ENCODE measurements at regions not wholly inside any gene's neighbourhood (a gene's known extent, or its start where the extent isn't known, plus 50 kb on each side); places are given as distances from the start of the nearest gene placed in this dataset.

DNA sequence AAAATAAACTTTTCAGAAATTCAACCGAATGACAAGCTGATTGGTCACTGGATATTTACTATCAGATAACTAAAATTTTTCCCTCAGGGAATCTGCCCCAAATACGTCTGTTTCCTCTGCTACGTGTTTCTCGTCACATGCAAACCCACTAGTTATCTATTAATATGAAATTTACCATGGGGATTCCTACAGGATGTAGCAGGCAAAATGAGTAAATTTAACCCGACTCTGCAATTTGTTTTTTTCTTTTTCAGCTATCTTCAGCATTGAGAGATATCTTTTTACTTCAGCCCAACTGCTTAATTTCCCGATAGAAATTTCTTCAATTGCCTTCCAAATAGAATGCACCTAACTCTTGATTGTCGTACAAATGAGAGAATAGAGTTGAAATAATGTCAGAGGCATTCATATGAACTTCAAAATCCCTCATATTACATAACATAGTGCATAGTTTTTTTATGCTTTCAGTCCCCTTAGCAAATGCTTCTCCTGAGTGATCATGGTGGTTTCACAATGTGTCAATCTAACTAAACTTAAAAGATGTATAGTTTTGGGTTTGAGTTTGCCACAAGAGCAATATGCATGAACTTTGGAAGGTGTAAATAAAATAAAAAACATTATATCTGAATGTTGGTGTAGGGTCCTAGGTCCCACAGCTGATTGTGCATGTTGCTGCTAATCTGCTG is 913.1 kb upstream of the GRIA3 start:
- in situ Hi-C loops (cut with HindIII; ENCODE audit: low pct_unique_long_range_greater_than_20kb, low sequenced_read_pairs), result no loop called here
- no peak overlapping the region for H3K4me3 ChIP-seq (ENCODE audit: low read depth in 2 of 2, low read length in 2 of 2)
- TF ChIP-seq POLR2AphosphoS5 (IDR thresholded peaks at IDR 0.05; ENCODE audit: low read depth, low read length) (no peak), TCF7L2 (IDR thresholded peaks at IDR 0.05; ENCODE audit: low read depth, low read length) (no peak), SIN3A (IDR thresholded peaks at IDR 0.05; ENCODE audit: borderline replicate concordance, insufficient read depth, low read depth, low read length) (no peak)
- TF ChIP-seq, protein P1, sequence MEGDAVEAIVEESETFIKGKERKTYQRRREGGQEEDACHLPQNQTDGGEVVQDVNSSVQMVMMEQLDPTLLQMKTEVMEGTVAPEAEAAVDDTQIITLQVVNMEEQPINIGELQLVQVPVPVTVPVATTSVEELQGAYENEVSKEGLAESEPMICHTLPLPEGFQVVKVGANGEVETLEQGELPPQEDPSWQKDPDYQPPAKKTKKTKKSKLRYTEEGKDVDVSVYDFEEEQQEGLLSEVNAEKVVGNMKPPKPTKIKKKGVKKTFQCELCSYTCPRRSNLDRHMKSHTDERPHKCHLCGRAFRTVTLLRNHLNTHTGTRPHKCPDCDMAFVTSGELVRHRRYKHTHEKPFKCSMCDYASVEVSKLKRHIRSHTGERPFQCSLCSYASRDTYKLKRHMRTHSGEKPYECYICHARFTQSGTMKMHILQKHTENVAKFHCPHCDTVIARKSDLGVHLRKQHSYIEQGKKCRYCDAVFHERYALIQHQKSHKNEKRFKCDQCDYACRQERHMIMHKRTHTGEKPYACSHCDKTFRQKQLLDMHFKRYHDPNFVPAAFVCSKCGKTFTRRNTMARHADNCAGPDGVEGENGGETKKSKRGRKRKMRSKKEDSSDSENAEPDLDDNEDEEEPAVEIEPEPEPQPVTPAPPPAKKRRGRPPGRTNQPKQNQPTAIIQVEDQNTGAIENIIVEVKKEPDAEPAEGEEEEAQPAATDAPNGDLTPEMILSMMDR (IDR thresholded peaks at IDR 0.05), result no peak
- TF ChIP-seq, protein P2, sequence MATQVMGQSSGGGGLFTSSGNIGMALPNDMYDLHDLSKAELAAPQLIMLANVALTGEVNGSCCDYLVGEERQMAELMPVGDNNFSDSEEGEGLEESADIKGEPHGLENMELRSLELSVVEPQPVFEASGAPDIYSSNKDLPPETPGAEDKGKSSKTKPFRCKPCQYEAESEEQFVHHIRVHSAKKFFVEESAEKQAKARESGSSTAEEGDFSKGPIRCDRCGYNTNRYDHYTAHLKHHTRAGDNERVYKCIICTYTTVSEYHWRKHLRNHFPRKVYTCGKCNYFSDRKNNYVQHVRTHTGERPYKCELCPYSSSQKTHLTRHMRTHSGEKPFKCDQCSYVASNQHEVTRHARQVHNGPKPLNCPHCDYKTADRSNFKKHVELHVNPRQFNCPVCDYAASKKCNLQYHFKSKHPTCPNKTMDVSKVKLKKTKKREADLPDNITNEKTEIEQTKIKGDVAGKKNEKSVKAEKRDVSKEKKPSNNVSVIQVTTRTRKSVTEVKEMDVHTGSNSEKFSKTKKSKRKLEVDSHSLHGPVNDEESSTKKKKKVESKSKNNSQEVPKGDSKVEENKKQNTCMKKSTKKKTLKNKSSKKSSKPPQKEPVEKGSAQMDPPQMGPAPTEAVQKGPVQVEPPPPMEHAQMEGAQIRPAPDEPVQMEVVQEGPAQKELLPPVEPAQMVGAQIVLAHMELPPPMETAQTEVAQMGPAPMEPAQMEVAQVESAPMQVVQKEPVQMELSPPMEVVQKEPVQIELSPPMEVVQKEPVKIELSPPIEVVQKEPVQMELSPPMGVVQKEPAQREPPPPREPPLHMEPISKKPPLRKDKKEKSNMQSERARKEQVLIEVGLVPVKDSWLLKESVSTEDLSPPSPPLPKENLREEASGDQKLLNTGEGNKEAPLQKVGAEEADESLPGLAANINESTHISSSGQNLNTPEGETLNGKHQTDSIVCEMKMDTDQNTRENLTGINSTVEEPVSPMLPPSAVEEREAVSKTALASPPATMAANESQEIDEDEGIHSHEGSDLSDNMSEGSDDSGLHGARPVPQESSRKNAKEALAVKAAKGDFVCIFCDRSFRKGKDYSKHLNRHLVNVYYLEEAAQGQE (IDR thresholded peaks at IDR 0.05; ENCODE audit: insufficient read depth in 1 of 2, low read depth in 2 of 2, low read length in 1 of 2), result no peak
- intact Hi-C loops (cut with micrococcal nuclease; ENCODE audit: unreplicated experiment), result no loop called here
- BruUV-seq (replicated peaks), result no TSS peak
- no peak for DNase-seq (ENCODE audit: low read depth, low spot score)
- H3K27me3 ChIP-seq (ENCODE audit: control insufficient read depth, insufficient read depth, low read length), result no peaks in the 10 kb centered on the region
- no peaks in the 10 kb centered on the region for H3K36me3 ChIP-seq (ENCODE audit: control insufficient read depth, insufficient read depth, low read length)
- H3K27ac ChIP-seq (ENCODE audit: low read length), result no peak overlapping the region
- H3K9me3 ChIP-seq (ENCODE audit: control insufficient read depth, insufficient read depth, low read depth, low read length), result 0 out of 2 replicates have a peak, but pooled peaks cover 4% of the 10 kb centered on the region
- POLR2A ChIA-PET, result no interaction called here
- no peaks in the 10 kb centered on the region for H3K4me1 ChIP-seq (ENCODE audit: control insufficient read depth, insufficient read depth, low read length)
- ATAC-seq, result no peak
- CTCF ChIA-PET, result no interaction called here

DNA sequence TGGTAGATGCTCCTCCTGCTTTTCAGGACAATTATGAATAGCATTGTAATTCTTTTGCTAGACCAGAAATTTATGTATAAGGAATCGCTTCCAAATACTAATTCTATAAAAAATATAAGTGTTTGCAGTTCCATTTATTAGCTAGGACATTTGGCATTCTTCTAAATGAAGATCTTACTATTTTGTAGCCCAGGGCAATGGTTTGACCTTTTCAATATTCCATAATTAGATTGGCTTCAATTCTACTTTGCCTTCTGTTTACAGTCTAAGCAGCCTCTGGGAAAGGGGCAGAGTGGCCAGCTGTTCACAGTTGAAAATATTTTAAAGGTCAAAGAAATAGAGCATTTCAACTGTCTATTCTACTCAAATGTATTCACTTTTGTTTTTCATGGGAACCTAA is 912.1 kb upstream of the GRIA3 start:
- H3K9me3 ChIP-seq (ENCODE audit: control insufficient read depth, insufficient read depth, low read depth, low read length), result 0 out of 2 replicates have a peak, but pooled peaks cover 4% of the 10 kb centered on the region
- intact Hi-C loops (cut with micrococcal nuclease; ENCODE audit: unreplicated experiment), result no loop called here
- no peak overlapping the region for H3K4me3 ChIP-seq (ENCODE audit: low read depth in 2 of 2, low read length in 2 of 2)
- H3K27me3 ChIP-seq (ENCODE audit: control insufficient read depth, insufficient read depth, low read length), result no peaks in the 10 kb centered on the region
- in situ Hi-C loops (cut with HindIII; ENCODE audit: low pct_unique_long_range_greater_than_20kb, low sequenced_read_pairs), result no loop called here
- TF ChIP-seq SIN3A (IDR thresholded peaks at IDR 0.05; ENCODE audit: borderline replicate concordance, insufficient read depth, low read depth, low read length) (no peak), POLR2AphosphoS5 (IDR thresholded peaks at IDR 0.05; ENCODE audit: low read depth, low read length) (no peak), TCF7L2 (IDR thresholded peaks at IDR 0.05; ENCODE audit: low read depth, low read length) (no peak)
- TF ChIP-seq, protein P1 (IDR thresholded peaks at IDR 0.05), result no peak
- TF ChIP-seq, protein P2 (IDR thresholded peaks at IDR 0.05; ENCODE audit: insufficient read depth in 1 of 2, low read depth in 2 of 2, low read length in 1 of 2), result no peak
- DNase-seq (ENCODE audit: low read depth, low spot score) (no peak), ATAC-seq (no peak)
- no peaks in the 10 kb centered on the region for H3K36me3 ChIP-seq (ENCODE audit: control insufficient read depth, insufficient read depth, low read length)
- CTCF ChIA-PET, result no interaction called here
- H3K27ac ChIP-seq (ENCODE audit: low read length), result no peak overlapping the region
- H3K4me1 ChIP-seq (ENCODE audit: control insufficient read depth, insufficient read depth, low read length), result no peaks in the 10 kb centered on the region
- no TSS peak for BruUV-seq (replicated peaks)
- POLR2A ChIA-PET, result no interaction called here

Measured in Panc1 (cell line).